Sciatic nerve (tissue), 2 donors: ENCODE measurements at regions not wholly inside any gene's neighbourhood (a gene's known extent, or its start where the extent isn't known, plus 50 kb on each side); places are given as distances from the start of the nearest gene placed in this dataset.
"Not testable (repeated sequence)": the region's sequence is repeated elsewhere in the genome, so short reads cannot be mapped to it uniquely, and the experiment has no call there.

Experiments
- ATAC-seq: fragments of 200-7000 bp; cut with Tn5 transposase; one replicate; pipeline ENCODE4 v1.9.1; 2020; ENCODE audit warnings: mild to moderate bottlenecking, moderate library complexity
- DNase-seq: peaks from one replicate; pipeline ENCODE4 v3.0.0-alpha.2; 2020; ENCODE audit warnings: low spot score
- intact Hi-C: fragments of 100-400 bp; cut with DNase I; formaldehyde crosslinking; loops from one replicate; pipeline ENCODE4 v1.14.2; 2022
- donor health status: DM: no; HTN: no; CAD: no.
- donor health status: DM: no; HTN: no; CAD: no.

DNA sequence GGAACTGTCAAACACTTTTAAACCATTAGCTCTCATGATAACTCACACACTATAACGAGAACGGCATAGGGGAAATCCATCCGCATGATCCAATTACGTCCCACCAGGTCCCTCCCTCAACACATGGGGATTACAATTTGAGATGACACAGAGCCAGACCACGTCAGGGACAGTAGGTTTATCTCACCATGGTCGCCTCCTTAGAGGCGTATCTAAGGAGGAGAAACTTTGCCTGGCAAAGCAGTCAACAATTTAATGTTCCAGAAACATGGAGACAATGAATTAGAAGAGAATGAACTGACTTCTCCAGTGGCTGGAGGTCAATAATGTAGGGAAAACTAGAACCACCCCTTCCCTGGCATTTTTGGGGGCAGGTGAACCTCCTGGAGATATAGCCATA is 488.4 kb upstream of the AUTS2 start:
- no peak for DNase-seq
- intact Hi-C loops = no loop called here

DNA sequence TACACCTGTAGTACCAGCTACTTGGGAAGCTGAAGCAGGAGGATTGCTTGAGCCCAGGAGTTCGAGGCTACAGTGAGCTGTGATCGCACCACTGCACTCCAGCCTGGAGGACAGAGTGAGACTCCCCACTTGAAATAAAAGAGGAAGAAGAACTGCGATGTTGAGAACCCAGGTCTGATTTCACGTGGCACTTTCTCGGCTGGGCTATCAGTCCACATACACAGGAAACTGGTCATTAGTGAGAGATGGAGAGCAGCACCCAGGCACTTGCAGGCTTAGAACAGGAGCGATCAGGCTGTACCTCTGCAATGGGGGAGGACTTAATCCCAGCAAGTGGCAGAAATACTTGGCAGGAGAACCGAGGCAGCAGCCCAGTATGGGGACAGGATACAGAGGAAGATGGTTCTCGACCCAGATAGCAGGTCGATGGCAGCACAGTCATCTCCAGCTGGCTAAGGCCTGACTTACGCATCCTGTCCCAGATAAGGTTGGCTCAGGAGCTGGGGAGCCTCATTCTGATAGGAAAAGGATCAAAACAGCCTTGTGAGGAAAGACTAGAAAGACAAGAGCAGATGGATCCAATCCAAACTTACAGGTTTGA is 487.7 kb upstream of the AUTS2 start:
- intact Hi-C loops = no loop called here
- DNase-seq = no peak
- ATAC-seq = no peak

More for the DNA sequence above, 488.4 kb upstream of the AUTS2 start:
- ATAC-seq = no peak

DNA sequence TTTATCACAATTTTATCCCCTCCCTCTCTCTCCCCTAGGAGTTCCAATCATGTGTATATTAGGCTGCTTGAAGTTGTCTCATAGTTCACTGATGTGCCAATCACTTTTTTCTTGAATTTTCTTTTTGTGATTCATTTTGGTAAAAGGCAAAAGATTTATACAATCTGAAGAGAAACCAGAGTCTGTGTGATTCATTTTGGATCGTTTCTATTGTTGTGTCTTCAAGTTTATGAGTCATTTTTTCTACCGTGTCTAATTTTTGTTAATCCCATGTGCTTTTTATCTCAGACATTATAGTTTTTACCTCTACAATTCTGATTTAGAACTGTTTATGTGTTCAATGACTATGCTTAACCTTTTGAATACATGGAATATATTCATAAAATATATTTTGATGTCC is 483.9 kb upstream of the AUTS2 start:
- DNase-seq = no peak
- ATAC-seq = no peak
- intact Hi-C loops = no loop called here

DNA sequence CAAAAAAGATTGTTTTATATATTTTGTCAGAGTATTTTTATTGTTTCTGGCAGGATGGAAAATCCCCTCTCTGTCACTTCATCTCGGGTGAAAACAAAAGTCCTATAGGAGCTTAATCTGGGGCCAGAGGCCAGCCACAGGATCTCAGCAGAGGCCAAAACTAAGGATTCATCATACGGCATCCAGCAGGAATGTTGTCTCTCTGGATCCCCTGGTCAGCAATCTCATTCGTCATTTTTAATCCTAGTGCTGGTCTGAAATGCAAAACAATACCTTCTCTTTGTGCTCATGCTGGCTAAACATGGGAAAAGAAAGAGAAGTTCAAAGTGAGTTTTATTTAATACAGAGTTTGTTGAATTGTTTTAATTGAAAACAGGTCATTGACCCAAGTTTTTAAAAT is 482.5 kb upstream of the AUTS2 start:
- ATAC-seq = no peak
- no peak for DNase-seq
- intact Hi-C loops = no loop called here

DNA sequence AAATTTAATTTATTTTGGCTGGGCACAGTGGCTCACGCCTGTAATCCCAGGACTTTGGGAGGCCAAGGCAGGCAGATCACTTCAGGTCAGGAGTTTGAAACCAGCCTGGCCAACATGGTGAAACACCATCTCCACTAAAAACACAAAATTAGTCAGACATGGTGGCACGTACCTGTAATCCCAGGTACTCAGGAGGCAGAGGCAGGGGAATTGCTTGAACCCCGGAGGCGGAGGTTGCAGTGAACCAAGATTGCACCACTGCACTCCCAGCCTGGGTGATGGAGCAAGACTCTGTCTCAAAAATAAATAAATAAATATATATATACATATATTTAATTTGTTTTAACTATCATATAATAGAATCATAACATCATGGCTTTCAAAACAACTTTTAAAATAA is 482.1 kb upstream of the AUTS2 start:
- intact Hi-C loops, ATAC-seq, DNase-seq: not testable (repeated sequence)

DNA sequence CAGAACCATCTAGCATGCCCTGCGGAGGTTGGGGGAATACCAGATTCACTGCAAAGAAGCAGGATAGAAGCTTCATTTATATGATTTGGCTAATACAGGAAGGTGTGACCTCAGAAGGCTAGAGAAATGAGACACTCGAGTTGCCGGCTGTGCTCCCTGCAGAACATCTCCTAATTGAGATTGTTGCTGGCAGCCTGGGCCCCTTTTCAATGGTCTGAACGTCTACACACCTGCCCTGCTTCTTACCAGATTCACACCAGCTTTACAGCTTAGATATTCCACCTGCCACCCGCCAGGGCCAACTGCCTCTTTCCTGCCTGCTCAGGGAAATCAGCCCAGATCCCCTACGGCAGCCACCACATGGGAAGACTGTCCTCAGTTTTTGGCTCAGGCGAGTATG is 475.3 kb upstream of the AUTS2 start:
- intact Hi-C loops = no loop called here
- DNase-seq (no peak), ATAC-seq (no peak)

DNA sequence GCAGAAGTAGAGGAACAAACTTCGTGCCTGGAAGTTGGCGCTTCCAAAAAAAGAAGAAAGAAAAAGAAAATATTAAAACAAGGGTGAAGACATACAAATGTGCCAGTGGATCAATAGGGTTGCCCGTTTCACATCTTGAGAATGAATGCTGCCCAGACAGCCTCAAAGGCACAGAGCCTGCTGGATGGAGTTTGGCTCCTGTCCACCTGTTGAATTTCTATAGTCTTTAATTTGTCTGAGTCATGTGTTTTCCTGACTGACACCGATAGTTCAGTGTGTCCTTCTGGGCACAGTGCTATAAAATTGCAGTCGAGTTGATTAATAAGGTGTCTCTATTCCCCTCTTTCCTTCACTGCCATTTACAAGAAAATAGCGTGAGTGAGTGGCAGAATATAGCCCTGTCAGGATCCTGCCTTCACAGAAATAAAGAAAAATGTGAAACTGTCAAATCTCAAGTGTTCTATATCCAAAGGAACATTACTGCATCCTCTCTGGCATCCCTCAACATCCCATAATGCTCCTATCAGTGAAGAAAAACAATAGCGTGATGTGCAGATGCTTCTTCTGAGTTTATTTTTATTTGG is 471.3 kb upstream of the AUTS2 start:
- DNase-seq (no peak), ATAC-seq (no peak)
- intact Hi-C loops = no loop called here

DNA sequence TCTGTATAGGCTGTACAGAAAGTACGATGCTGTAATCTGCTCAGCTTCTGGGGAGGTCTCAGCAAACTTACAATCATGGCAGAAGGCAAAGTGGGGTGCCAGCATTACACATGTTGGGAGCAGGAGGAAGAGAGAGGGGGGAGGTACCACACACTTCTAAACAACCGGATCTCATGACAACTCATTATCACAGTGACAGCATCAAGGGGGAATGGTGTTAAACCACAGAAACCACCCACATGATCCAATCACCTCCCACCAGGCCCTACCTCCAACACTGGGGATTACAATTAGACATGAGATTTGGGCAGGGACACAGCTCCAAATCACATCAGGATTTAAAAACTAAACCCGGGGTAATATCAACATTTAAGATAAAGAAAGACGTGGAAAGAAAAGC is 468.8 kb upstream of the AUTS2 start:
- no peak for DNase-seq
- ATAC-seq = no peak
- intact Hi-C loops = no loop called here

DNA sequence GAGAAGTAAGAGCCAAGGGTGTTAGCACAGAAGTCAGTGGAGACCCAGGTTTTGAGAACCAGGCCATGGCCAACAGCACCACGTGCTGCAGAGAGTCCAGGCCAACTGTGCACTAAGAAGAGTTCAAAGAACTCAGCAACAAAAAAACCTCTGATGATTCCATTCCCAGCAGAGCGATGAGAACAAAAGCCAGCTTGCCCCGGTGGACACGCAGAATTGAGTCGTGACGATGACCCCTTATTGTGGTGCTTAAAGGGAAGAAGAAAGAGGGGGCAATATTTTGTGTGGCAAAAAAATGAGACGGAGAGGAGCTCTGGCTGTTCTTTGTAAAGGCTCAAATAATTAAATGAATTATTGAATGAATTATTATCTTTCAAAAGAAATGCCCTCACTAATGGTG is 468.3 kb upstream of the AUTS2 start:
- ATAC-seq (no peak), DNase-seq (no peak)
- intact Hi-C loops = no loop called here

DNA sequence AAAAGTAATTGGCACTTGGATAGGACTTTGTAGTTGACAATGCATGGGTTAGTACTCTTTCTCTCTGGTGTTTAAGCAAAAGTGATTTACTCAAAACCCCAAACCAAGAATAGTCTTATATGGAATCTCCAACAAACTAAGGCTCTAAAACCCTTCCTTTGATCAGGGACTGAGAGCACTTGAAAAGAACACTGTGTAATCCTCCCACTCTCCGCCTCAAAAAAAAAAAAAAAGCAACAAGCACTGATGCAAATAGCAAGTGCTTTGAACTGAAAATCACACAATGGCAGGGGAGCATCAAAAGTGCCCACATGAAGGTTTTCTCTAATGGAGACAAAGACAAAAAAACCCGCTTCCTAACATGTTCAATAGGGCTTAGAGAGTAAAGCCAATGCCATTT is 467.9 kb upstream of the AUTS2 start:
- DNase-seq (no peak), ATAC-seq (no peak)
- intact Hi-C loops = no loop called here

DNA sequence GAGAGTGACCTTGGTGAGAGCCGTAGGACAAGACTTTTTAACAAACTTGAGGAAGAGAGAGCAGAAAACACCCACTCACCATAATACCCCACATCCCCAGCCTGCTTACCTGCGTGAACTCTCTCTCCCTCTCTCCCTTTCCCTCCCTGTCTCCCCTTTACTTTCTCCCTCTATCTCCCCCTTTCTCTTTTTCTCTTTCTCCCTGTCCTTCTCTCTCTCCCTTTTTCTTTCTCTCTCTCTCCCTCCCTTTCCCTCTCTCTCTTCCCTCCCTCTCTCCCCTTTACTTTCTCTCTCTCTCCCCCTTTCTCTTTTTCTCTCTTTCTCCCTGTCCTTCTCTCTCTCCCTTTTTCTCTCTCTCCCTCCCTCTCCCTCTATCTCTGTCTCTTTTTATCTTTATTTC is 464.0 kb upstream of the AUTS2 start:
- no peak for ATAC-seq
- DNase-seq = no peak
- intact Hi-C loops = no loop called here

DNA sequence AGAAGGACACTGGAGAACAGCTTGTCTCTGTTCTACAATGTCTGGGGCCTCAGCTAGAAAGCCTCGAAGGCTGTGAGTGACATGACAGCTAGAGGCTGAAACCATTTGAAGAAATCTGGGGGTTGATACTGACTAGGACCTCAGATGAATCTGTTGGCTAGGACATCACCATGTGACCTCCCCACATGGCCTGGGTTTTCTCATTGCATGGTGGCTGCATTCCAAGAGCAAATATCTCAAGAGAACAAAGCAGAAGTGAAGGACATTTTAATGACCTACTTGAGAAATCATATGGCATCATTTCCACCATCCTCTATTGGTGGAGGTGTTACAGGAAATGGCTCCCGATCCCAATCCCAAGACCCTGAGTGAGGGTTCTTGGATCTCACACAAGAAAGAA is 450.6 kb upstream of the AUTS2 start:
- intact Hi-C loops = no loop called here
- DNase-seq = no peak
- ATAC-seq = no peak

DNA sequence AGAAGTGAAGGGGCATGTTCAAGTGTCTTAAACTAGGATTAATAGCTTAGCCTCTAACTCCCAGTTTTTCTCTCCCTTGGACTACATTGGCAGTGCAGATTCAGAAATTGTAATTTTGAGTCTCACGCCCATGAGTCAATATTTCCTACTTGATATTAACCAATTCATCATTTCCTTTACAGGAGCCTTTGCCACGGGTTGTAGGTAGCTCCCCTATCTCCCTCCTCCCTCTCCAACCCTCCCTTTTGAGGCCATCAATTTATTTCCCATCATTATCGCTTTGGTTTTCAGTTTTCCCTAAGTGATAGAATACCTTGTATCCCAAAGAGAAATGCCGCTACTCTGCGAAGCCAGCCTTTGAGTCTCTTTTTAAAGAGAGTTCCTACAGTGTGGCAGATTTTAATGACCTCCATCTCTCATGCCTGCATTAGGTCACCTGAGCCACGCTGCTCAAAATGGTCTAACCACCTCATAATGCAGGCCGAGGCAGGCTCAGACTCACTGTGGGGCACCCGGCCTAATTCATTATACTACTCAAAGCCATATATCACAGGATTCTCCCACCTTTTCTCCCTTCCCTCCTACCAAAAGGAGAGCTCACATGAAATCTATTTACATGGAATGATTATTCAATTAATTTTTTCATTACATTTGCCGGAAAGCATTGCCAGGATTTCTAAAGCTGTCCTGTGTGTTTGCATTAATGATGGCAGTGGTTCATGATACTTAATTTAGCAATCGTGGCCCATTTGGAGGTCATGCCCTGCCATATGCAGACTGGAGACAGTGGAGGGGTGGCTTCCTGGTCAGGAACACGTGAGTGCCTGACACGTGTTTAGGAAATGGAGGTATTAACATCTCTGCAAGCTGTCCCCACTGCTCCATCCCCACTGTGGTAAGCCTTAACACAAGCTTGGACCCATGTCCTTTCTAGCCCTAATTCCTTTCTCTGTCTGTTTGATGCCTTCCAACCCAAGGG is 448.2 kb upstream of the AUTS2 start:
- intact Hi-C loops = no loop called here
- ATAC-seq (no peak), DNase-seq (no peak)

DNA sequence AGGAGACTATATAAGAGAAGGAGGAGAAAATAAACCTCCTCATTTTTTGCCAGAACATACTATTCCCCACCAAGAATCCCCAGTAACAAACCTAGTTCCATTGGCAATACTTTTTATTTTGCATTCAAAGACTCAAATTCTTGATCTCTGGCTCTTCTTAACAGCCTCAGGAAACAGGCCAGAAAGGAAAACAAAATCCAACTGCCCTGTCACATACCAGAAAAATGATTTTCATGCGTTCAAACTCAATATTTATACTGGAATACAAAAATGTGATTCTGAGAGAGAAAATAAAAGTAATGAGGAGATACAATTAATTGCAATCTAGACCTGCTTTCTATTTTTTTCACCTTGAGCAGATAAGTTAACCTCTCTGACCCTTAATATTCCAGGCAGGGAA is 435.9 kb upstream of the AUTS2 start:
- no peak for ATAC-seq
- intact Hi-C loops = no loop called here
- no peak for DNase-seq

DNA sequence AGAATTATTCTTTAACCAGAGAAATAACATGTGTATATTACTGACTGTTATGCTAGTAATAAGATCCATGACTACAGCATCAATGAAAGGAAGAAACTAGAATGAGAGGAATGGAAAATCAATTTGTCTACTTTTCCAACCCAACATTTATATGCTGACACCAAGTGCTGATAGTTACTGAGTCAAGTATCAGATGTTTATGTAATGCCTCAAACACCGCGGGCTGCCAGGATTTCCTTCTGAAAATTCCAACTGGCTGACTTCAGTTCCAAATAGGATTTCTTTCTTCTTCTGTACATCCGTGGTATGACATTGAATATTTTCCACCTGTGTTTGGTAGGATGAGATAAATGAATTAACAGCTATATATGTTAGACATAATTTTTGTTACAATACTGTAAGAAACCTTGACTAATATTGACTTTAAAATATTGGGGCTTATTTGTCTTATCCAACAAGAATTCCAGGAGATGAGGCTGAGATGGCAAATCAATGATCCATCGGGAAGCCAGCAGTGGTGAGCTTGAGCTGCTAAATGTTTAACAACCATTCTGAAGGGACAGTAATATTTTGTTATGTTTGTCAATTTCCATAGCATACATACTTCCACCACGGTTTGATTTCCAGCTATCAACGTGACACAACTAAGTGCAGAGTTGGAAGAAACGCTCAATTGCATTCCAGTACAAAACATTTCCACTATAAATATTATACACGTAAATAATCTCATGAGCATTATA is 435.2 kb upstream of the AUTS2 start:
- DNase-seq (no peak), ATAC-seq (no peak)
- intact Hi-C loops = no loop called here

DNA sequence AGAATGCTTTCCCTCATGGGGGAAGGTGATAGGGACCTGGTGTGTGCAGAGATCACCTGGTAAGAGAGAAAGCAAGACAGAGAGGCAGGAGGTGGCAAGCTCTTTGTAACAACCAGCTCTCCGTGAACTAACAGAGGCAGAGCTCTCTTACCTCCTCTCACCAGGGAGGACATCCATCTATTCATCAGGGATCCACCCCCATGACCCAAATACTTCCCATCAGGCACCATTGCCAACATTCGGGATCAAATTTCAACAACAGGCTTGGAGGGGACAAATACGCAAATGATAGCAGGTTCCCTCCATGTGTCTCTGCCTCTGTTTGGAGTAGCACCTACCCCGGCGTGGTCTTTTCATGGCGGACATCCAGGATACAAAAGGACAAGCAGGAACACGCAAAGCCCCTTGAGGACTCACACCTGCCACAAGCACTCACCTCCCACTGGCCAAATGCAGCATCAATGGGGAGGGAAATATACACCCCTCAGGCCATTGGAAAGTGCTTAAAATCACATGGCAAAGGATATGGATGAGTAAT is 431.2 kb upstream of the AUTS2 start:
- no peak for ATAC-seq
- intact Hi-C loops = no loop called here
- DNase-seq = no peak

DNA sequence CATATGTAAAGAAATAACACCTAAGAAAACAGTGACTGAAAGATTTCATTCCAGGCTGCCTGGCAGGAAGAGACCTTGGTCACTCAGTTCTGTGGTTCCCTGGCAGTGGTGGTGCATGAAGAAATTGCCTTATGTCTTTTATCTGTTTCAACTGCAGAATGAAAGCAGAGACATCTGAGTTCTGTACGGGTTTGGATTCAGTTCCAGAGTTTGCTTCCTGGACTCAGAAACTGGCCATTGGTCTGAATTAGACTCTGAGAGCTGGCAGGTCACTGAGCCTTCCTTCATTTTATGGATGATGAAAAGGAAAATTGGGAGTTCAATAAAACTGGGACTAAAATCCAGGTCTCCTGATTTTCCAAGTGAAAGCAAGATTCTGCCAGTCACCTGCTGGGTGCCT is 428.9 kb upstream of the AUTS2 start:
- intact Hi-C loops = no loop called here
- ATAC-seq (no peak), DNase-seq (no peak)

DNA sequence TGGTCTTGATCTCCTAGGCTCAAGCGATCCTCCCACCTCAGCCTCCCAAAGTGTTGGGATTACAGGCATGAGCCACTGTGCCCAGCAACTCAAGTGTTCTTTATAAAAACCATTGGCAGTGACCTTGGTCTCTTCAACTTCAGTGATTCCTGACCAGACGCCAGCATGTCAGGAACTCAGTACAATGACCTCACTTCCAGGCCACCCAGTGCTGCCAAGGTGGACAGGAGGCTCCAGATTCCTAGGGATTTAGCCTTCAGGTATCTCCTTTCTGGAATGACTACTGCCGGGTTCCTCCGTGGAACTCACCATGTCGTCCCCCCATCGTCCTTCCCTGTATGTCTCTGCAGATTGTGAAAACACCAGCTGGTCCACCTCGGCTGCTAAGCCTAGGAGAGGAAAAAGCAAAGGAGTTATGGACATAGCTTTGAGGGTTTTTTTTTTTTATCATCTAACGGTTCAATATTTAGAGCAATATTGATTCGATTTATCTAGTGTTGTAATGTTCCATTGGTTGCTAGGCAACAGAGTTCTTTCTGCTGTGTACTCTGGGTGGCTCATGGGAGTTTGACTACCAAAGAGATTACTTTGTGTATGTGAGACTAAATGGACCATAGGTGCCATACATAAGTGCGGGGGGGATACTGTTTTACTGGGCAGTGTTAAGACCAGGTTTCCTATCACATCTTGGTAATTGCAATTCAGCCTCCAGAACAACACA is 425.8 kb upstream of the AUTS2 start:
- no peak for DNase-seq
- ATAC-seq = no peak

DNA sequence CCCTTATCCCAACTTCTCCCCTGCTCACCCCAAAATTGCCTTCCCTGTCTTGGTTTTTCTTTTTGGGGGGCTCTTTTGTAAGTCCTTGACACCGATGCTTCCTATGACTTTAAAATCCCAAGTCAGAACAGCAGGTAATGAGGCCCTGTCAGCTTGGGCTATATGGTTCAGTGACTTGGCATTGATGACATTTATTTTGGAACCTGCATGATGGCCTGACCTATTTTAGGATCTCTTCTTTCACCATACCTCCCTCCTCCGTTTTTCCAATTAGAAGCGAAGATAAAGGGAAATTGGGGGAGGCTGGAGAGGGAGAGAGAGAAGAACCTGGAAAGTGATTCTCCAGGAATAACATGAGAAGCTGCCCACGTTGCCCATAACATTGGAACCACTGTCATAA is 424.9 kb upstream of the AUTS2 start:
- DNase-seq (no peak), ATAC-seq (no peak)
- intact Hi-C loops = no loop called here

More for the DNA sequence above, 425.8 kb upstream of the AUTS2 start:
- intact Hi-C loops = no loop called here
